Ovary (tissue), 7 donors: ENCODE measurements at regions not wholly inside any gene's neighbourhood (a gene's known extent, or its start where the extent isn't known, plus 50 kb on each side); places are given as distances from the start of the nearest gene placed in this dataset.

Experiments used
- DNase-seq, 5 donors: peaks; one replicate each; pipeline ENCODE4 v3.0.0-alpha.2; 2019 to 2020
- H3K27ac ChIP-seq, 2 donors: fragments of 200-600 bp; one replicate each; pipeline versions ENCODE4 v1.5.1 to v1.8.0; 2019 to 2022
- H3K27me3 ChIP-seq: fragments of 200-600 bp; one replicate; pipeline ENCODE4 v1.8.0; 2022
- H3K36me3 ChIP-seq: fragments of 200-600 bp; sonication (generic); one replicate; pipeline ENCODE4 v1.5.1; 2019
- H3K4me1 ChIP-seq: one replicate; pipeline ENCODE4 v1.8.1; 2013; ENCODE audit warnings: mild to moderate bottlenecking, moderate library complexity; ENCODE audit not compliant: insufficient read depth
- H3K4me3 ChIP-seq: fragments of 200-600 bp; sonication (generic); one replicate; pipeline ENCODE4 v1.5.1; 2017
- H3K9me3 ChIP-seq, 2 donors: fragments of 200-600 bp in 1 of 2; sonication (generic) in 1 of 2; one replicate each; pipeline versions ENCODE4 v1.5.1 to v1.8.1; 2013 to 2019; ENCODE audit warnings: mild to moderate bottlenecking in 1 of 2, moderate library complexity in 1 of 2
- EP300 ChIP-seq: sonication (generic); formaldehyde crosslinking; IDR thresholded peaks from one replicate; pipeline ENCODE4 v1.6.1; 2017; ENCODE audit warnings: antibody characterized with exemption
- POLR2A ChIP-seq: fragments of 450-650 bp; IDR thresholded peaks from one replicate; pipeline ENCODE4 v1.6.1; 2017; ENCODE audit warnings: antibody characterized with exemption, mild to moderate bottlenecking, moderate library complexity
- WGBS, 3 donors: extraction: QIAGEN DNeasy Blood & Tissue Kit in 1 of 3; methylation state at CpG; one replicate each; pipeline versions ENCODE4 v1.1.5 to v1.1.7; 2013 to 2017; 5-methylcytosine and 5-hydroxymethylcytosine counted together
- intact Hi-C, 4 donors: fragments of 100-400 bp; cut with DNase I; formaldehyde crosslinking; loops; one replicate each; pipeline versions ENCODE4 v1.11.0 to v1.15.1; 2022 to 2023
- TF ChIP-seq, protein P1 (sequence below), 3 donors: fragments of 450-650 bp in 2 of 3; fragments of 200-600 bp in 1 of 3; IDR thresholded peaks; one replicate each; pipeline versions ENCODE4 v1.5.1 to v1.8.0; 2016 to 2022; ENCODE audit warnings: antibody characterized with exemption in 3 of 3, mild to moderate bottlenecking in 1 of 3
- donor health status: DM: no; HTN: no; CAD: no; lungs with moderate emphysema.
- donor health status: DM: no; HTN: no; CAD: no.
- donor health status: Bipolar disorder and iron deficiency.
- donor health status: DM: no; HTN: no; CAD: no.
- donor health status: DM: yes; HTN: yes; CAD: no.

DNA sequence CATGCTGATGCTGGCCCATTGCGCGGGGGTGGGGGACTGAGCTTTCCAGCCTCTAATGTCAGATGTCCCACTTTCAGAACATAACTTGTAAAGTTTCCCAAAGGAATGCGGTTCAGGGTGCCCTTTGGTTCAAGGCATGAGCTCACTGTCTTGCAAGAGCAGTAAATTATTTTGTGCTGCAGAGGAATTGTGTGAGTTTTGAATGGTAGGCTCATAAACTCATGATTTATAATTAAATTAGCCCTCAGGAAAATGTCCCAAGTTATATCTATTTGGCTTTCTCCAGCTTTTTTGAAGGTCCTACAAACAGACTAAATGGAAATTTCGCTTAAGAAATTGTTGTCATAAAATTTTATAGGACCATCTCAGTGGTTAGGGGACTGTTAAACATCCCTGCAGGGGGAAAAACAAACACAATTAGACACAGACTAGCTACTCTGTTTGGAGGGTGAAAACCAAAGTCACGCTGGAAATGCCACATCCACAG, 321.8 kb downstream of the HS3ST3B1 start:
- intact Hi-C loops: no loop called here
- H3K36me3 ChIP-seq: no peaks in the 10 kb centered on the region
- H3K27me3 ChIP-seq: no peaks in the 10 kb centered on the region
- H3K4me1 ChIP-seq: no peaks in the 10 kb centered on the region
- H3K9me3 ChIP-seq: no peaks in the 10 kb centered on the region
- no peak for TF ChIP-seq EP300
- TF ChIP-seq, protein P1, sequence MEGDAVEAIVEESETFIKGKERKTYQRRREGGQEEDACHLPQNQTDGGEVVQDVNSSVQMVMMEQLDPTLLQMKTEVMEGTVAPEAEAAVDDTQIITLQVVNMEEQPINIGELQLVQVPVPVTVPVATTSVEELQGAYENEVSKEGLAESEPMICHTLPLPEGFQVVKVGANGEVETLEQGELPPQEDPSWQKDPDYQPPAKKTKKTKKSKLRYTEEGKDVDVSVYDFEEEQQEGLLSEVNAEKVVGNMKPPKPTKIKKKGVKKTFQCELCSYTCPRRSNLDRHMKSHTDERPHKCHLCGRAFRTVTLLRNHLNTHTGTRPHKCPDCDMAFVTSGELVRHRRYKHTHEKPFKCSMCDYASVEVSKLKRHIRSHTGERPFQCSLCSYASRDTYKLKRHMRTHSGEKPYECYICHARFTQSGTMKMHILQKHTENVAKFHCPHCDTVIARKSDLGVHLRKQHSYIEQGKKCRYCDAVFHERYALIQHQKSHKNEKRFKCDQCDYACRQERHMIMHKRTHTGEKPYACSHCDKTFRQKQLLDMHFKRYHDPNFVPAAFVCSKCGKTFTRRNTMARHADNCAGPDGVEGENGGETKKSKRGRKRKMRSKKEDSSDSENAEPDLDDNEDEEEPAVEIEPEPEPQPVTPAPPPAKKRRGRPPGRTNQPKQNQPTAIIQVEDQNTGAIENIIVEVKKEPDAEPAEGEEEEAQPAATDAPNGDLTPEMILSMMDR (IDR thresholded peaks at IDR 0.05): no peak
- TF ChIP-seq POLR2A: no peak
- H3K4me3 ChIP-seq: no peak overlapping the region
- no peak for DNase-seq
- no peak overlapping the region for H3K27ac ChIP-seq
- 48 to 71% (median 68%) methylated on average over 5 of the region's 5 CpGs for WGBS, 3 donors

DNA sequence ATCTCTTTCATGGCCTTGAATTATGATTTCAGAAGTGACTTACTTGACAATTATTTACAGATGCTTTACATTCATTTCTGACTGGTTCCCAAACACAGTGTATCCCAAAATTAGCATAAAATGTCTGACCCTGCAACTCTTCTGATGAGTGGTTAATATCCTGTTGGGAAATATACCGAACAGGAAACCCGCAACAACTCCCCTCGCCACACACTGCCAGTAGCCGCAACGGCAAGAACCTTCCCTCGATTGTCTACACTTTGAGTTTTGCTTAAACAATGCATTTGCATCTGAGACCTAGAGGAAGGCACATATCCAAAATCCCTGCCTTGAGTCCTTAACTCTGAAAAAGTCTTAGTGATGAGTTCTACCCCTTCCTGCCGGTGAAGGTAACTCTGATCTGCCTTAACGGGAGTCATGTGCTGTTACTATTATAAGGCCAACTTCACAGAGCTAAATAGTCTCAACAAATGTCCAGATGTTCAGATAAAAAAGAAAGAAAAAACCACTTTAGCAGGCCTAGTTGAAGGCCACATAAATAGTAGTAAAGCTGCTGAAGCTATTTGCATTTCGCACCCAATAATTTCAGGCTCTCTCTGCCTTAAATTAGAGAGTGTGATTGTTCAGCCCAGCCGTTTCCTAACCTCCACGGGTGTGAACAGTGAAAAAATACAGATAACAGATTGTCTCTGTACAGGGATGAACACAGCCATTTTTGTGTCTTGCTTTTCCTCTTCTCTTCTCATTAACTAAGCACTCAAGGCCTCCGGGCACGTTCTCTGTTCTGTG, 321.1 kb downstream of the HS3ST3B1 start:
- Histone ChIP-seq H3K27ac (no peak overlapping the region), H3K36me3 (no peaks in the 10 kb centered on the region), H3K4me3 (no peak overlapping the region), H3K9me3 (no peaks in the 10 kb centered on the region), H3K4me1 (no peaks in the 10 kb centered on the region), H3K27me3 (no peaks in the 10 kb centered on the region)
- intact Hi-C loops: no loop called here
- 54 to 59% (median 57%) methylated on average over 13 of the region's 13 CpGs for WGBS, 3 donors
- DNase-seq: no peak
- TF ChIP-seq POLR2A: no peak
- TF ChIP-seq, protein P1 (IDR thresholded peaks at IDR 0.05): no peak
- TF ChIP-seq EP300: no peak

DNA sequence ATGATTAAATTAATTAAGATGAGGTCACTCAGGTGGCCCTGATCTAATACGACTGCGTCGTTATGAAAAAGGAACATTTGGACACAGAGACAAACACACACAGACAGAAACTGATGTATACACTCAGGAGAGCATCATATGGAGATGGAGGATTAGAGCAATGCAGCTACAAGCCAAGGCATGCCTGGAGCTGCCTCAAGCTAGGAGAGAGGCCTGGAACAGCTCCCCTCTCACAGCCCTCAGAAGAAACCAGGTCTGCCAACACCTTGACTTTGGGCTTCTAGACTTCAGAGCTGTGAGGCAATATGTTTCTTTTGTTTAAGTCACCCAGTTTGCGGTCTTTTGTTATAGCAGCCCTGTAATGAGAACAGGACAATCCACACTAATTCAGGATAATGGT, 318.9 kb downstream of the HS3ST3B1 start:
- intact Hi-C loops: no loop called here
- no peak overlapping the region for H3K27ac ChIP-seq
- no peaks in the 10 kb centered on the region for H3K9me3 ChIP-seq
- H3K27me3 ChIP-seq: no peaks in the 10 kb centered on the region
- WGBS, 3 donors: 68 to 100% (median 78%) methylated on average over 4 of the region's 4 CpGs
- no peak overlapping the region for H3K4me3 ChIP-seq
- TF ChIP-seq EP300: no peak
- TF ChIP-seq POLR2A: no peak
- TF ChIP-seq, protein P1 (IDR thresholded peaks at IDR 0.05): no peak
- H3K36me3 ChIP-seq: no peaks in the 10 kb centered on the region
- H3K4me1 ChIP-seq: no peaks in the 10 kb centered on the region
- DNase-seq: no peak

- Histone ChIP-seq H3K4me1 (no peaks in the 10 kb centered on the region), H3K4me3 (no peak overlapping the region), H3K27ac (no peak overlapping the region), H3K9me3 (no peaks in the 10 kb centered on the region), H3K27me3 (no peaks in the 10 kb centered on the region), H3K36me3 (no peaks in the 10 kb centered on the region)
- 74 to 84% (median 83%) methylated on average over 2 of the region's 2 CpGs for WGBS, 3 donors
- TF ChIP-seq, protein P1 (IDR thresholded peaks at IDR 0.05): no peak
- no peak for TF ChIP-seq EP300
- TF ChIP-seq POLR2A: no peak
- DNase-seq: no peak
- intact Hi-C loops: no loop called here
These were observed 315.6 kb downstream of the HS3ST3B1 start for GRCh38 chr17:14616528-14616927.
